SK-N-SH treated with all-trans-retinoic acid at 6 μM for 48 hours (cell line): ENCODE measurements at regions not wholly inside any gene's neighbourhood (a gene's known extent, or its start where the extent isn't known, plus 50 kb on each side); places are given as distances from the start of the nearest gene placed in this dataset.

Experiments
- ARNTL ChIP-seq: fragments of 450-650 bp; formaldehyde crosslinking; IDR thresholded peaks from 2 replicates; pipeline ENCODE4 v1.5.0; 2020; ENCODE audit warnings: low read depth, mild to moderate bottlenecking, moderate library complexity, borderline replicate concordance
- BACH2 ChIP-seq: fragments of 250-450 bp; sonication (Bioruptor Pico); IDR thresholded peaks from 2 replicates; pipeline ENCODE4 v1.9.0; 2021; ENCODE audit warnings: mild to moderate bottlenecking, borderline replicate concordance
- CSDC2 ChIP-seq: fragments of 250-450 bp; sonication (Bioruptor Pico); IDR thresholded peaks from 2 replicates; pipeline ENCODE4 v1.5.0; 2020; ENCODE audit warnings: mild to moderate bottlenecking, moderate library complexity
- ISL1 ChIP-seq: fragments of 250-450 bp; sonication (Bioruptor Pico); IDR thresholded peaks from 2 replicates; pipeline ENCODE4 v2.1.2; 2022; ENCODE audit warnings: mild to moderate bottlenecking, moderate library complexity
- PATZ1 ChIP-seq: fragments of 250-450 bp; sonication (Bioruptor Pico); IDR thresholded peaks from 2 replicates; pipeline ENCODE4 v1.8.0; 2020; ENCODE audit warnings: mild to moderate bottlenecking, moderate library complexity, borderline replicate concordance
- PPARA ChIP-seq: fragments of 250-450 bp; sonication (Bioruptor Pico); IDR thresholded peaks from 2 replicates; pipeline ENCODE4 v1.5.0; 2020; ENCODE audit warnings: mild to moderate bottlenecking, borderline replicate concordance
- RARB ChIP-seq: fragments of 250-450 bp; sonication (Bioruptor Pico); IDR thresholded peaks from 2 replicates; pipeline ENCODE4 v1.8.0; 2021; ENCODE audit warnings: mild to moderate bottlenecking, moderate library complexity
- TOX ChIP-seq: fragments of 250-450 bp; sonication (Bioruptor Pico); IDR thresholded peaks from 2 replicates; pipeline ENCODE4 v1.8.0; 2021; ENCODE audit warnings: mild to moderate bottlenecking, moderate library complexity, borderline replicate concordance
- ZNF70 ChIP-seq: fragments of 450-650 bp; formaldehyde crosslinking; IDR thresholded peaks from 2 replicates; pipeline ENCODE4 v1.5.0; 2020; ENCODE audit warnings: mild to moderate bottlenecking, moderate library complexity

GRCh38 chr20:1809131-1809572 is 86.1 kb upstream of the SIRPA start:
- TF ChIP-seq PATZ1 (CRISPR knock-in tag) (no peak), ISL1 (CRISPR knock-in tag) (no peak), BACH2 (CRISPR knock-in tag) (no peak), PPARA (CRISPR knock-in tag) (no peak), ZNF70 (CRISPR knock-in tag) (no peak), TOX (CRISPR knock-in tag) (no peak), ARNTL (CRISPR knock-in tag) (no peak), RARB (CRISPR knock-in tag) (no peak), CSDC2 (CRISPR knock-in tag) (no peak)
